B cell (primary cell): ENCODE measurements at regions not wholly inside any gene's neighbourhood (a gene's known extent, or its start where the extent isn't known, plus 50 kb on each side); places are given as distances from the start of the nearest gene placed in this dataset.

Experiments used
- CTCF ChIP-seq: fragments of 200-600 bp; IDR thresholded peaks from one replicate; pipeline ENCODE4 v1.8.0; 2022; ENCODE audit warnings: antibody characterized with exemption, mild to moderate bottlenecking
- EZH2 ChIP-seq: IDR thresholded peaks from 2 replicates; pipeline ENCODE4 v1.6.1; 2012; ENCODE audit warnings: borderline replicate concordance, low read depth, mild to moderate bottlenecking, moderate library complexity, low read length; ENCODE audit not compliant: insufficient read depth, poor library complexity, severe bottlenecking

- TF ChIP-seq CTCF (no peak), EZH2 (no peak)
Observed at GRCh38 chr11:131043251-131043650, 127.0 kb upstream of the SNX19 start.
